ENCODE measurements at regions not wholly inside any gene's neighbourhood (a gene's known extent, or its start where the extent isn't known, plus 50 kb on each side); places are given as distances from the start of the nearest gene placed in this dataset.

- DNase-seq (ENCODE audit: low read depth) = no peak
- Histone ChIP-seq H3K36me3 (ENCODE audit: control insufficient read depth, insufficient read depth, low read length) (no peaks in the 10 kb centered on the region), H3K4me3 (ENCODE audit: low read depth, low read length) (no peak overlapping the region), H3K27me3 (ENCODE audit: control insufficient read depth, insufficient read depth, low read length) (no peaks in the 10 kb centered on the region)
- TF ChIP-seq CTCF (IDR thresholded peaks at IDR 0.05; ENCODE audit: insufficient read depth, low read length, poor library complexity, severe bottlenecking) = no peak
These were observed 142.8 kb downstream of the TMEM17 start for GRCh38 chr2:62363166-62363565.

- Histone ChIP-seq H3K4me3 (ENCODE audit: low read depth, low read length) (no peak overlapping the region), H3K36me3 (ENCODE audit: control insufficient read depth, insufficient read depth, low read length) (no peaks in the 10 kb centered on the region), H3K27me3 (ENCODE audit: control insufficient read depth, insufficient read depth, low read length) (no peaks in the 10 kb centered on the region)
- DNase-seq (ENCODE audit: low read depth) = no peak
- TF ChIP-seq CTCF (IDR thresholded peaks at IDR 0.05; ENCODE audit: insufficient read depth, low read length, poor library complexity, severe bottlenecking) = no peak
These were observed 143.4 kb downstream of the TMEM17 start for GRCh38 chr2:62362561-62362960.

- H3K27me3 ChIP-seq (ENCODE audit: control insufficient read depth, insufficient read depth, low read length) = no peaks in the 10 kb centered on the region
- no peak overlapping the region for H3K4me3 ChIP-seq (ENCODE audit: low read depth, low read length)
- H3K36me3 ChIP-seq (ENCODE audit: control insufficient read depth, insufficient read depth, low read length) = no peaks in the 10 kb centered on the region
- no peak for DNase-seq (ENCODE audit: low read depth)
- TF ChIP-seq CTCF (IDR thresholded peaks at IDR 0.05; ENCODE audit: insufficient read depth, low read length, poor library complexity, severe bottlenecking) = no peak
These were observed 144.0 kb downstream of the TMEM17 start for GRCh38 chr2:62361964-62362363.

- Histone ChIP-seq H3K27me3 (ENCODE audit: control insufficient read depth, insufficient read depth, low read length) (no peaks in the 10 kb centered on the region), H3K36me3 (ENCODE audit: control insufficient read depth, insufficient read depth, low read length) (no peaks in the 10 kb centered on the region), H3K4me3 (ENCODE audit: low read depth, low read length) (no peak overlapping the region)
- no peak for DNase-seq (ENCODE audit: low read depth)
- TF ChIP-seq CTCF (IDR thresholded peaks at IDR 0.05; ENCODE audit: insufficient read depth, low read length, poor library complexity, severe bottlenecking) = no peak
These were observed 151.0 kb downstream of the TMEM17 start for GRCh38 chr2:62354771-62355561.

GRCh38 chr2:62352031-62352430 is 154.0 kb downstream of the TMEM17 start:
- Histone ChIP-seq H3K4me3 (ENCODE audit: low read depth, low read length) (no peak overlapping the region), H3K36me3 (ENCODE audit: control insufficient read depth, insufficient read depth, low read length) (no peaks in the 10 kb centered on the region), H3K27me3 (ENCODE audit: control insufficient read depth, insufficient read depth, low read length) (no peaks in the 10 kb centered on the region)
- TF ChIP-seq CTCF (IDR thresholded peaks at IDR 0.05; ENCODE audit: insufficient read depth, low read length, poor library complexity, severe bottlenecking) = no peak
- no peak for DNase-seq (ENCODE audit: low read depth)

GRCh38 chr2:62349788-62350187 is 153.9 kb downstream of the B3GNT2 start:
- DNase-seq (ENCODE audit: low read depth) = no peak
- H3K36me3 ChIP-seq (ENCODE audit: control insufficient read depth, insufficient read depth, low read length) = no peaks in the 10 kb centered on the region
- H3K4me3 ChIP-seq (ENCODE audit: low read depth, low read length) = no peak overlapping the region
- no peaks in the 10 kb centered on the region for H3K27me3 ChIP-seq (ENCODE audit: control insufficient read depth, insufficient read depth, low read length)
- no peak for TF ChIP-seq CTCF (IDR thresholded peaks at IDR 0.05; ENCODE audit: insufficient read depth, low read length, poor library complexity, severe bottlenecking)

Data from kidney epithelial cell (primary cell).